ENCODE measurements at regions not wholly inside any gene's neighbourhood (a gene's known extent, or its start where the extent isn't known, plus 50 kb on each side); places are given as distances from the start of the nearest gene placed in this dataset.

- DNase-seq = peak in 1 of 14 experiments; percentile 8
Measured at GRCh38 chr3:180828001-180828720, 84.3 kb upstream of the FXR1 start.

GRCh38 chr3:180828723-180829408 is 83.6 kb upstream of the FXR1 start:
- no peaks in the 10 kb centered on the region for H3K36me3 Mint-ChIP-seq (ENCODE audit: low read depth)

More at GRCh38 chr3:180828001-180828720, 84.3 kb upstream of the FXR1 start:
- no peaks in the 10 kb centered on the region for H3K36me3 Mint-ChIP-seq (ENCODE audit: low read depth)
- H3K9me3 Mint-ChIP-seq = no peaks in the 10 kb centered on the region
- no peaks in the 10 kb centered on the region for H3K4me1 Mint-ChIP-seq (ENCODE audit: low read depth)
- POLR2A ChIA-PET = no interaction called here
- Histone ChIP-seq H3K27me3 (ENCODE audit: control insufficient read depth in 1 of 2, insufficient read depth in 2 of 2, low read length in 2 of 2) (no peaks in the 10 kb centered on the region), H3K4me1 (ENCODE audit: insufficient read depth, low read length) (no peaks in the 10 kb centered on the region), H3K4me3 (ENCODE audit: low read length) (no peak overlapping the region), H3K36me3 (ENCODE audit: insufficient read depth, low read length) (no peaks in the 10 kb centered on the region), H3K27ac (ENCODE audit: low read depth in 1 of 2, low read length in 2 of 2) (no peak overlapping the region), H3K9me3 (ENCODE audit: control insufficient read depth in 1 of 2, insufficient read depth in 1 of 2, low read length in 2 of 2) (peaks cover 0 to 22% of the 10 kb centered on the region in 2 experiments)
- H3K27me3 Mint-ChIP-seq = no peaks in the 10 kb centered on the region
- H3K27ac Mint-ChIP-seq = no peak overlapping the region
- intact Hi-C loops (cut with DNase I, micrococcal nuclease) = no loop called here
- no peak for TF ChIP-seq CTCF (IDR thresholded peaks at IDR 0.05)
- no peak for ATAC-seq (ENCODE audit: poor library complexity)
- H3K4me3 Mint-ChIP-seq = no peak overlapping the region
- CTCF ChIA-PET = no interaction called here

More at GRCh38 chr3:180828723-180829408, 83.6 kb upstream of the FXR1 start:
- Histone ChIP-seq H3K4me3 (ENCODE audit: low read length) (no peak overlapping the region), H3K27ac (ENCODE audit: low read depth in 1 of 2, low read length in 2 of 2) (no peak overlapping the region), H3K27me3 (ENCODE audit: control insufficient read depth in 1 of 2, insufficient read depth in 2 of 2, low read length in 2 of 2) (no peaks in the 10 kb centered on the region), H3K36me3 (ENCODE audit: insufficient read depth, low read length) (no peaks in the 10 kb centered on the region), H3K4me1 (ENCODE audit: insufficient read depth, low read length) (no peaks in the 10 kb centered on the region), H3K9me3 (ENCODE audit: control insufficient read depth in 1 of 2, insufficient read depth in 1 of 2, low read length in 2 of 2) (peaks cover 0 to 22% of the 10 kb centered on the region in 2 experiments)
- Mint-ChIP-seq H3K27me3 (no peaks in the 10 kb centered on the region), H3K9me3 (no peaks in the 10 kb centered on the region), H3K4me1 (ENCODE audit: low read depth) (no peaks in the 10 kb centered on the region), H3K4me3 (no peak overlapping the region), H3K27ac (no peak overlapping the region)
- ChIA-PET POLR2A (no interaction called here), CTCF (no interaction called here)
- ATAC-seq (ENCODE audit: poor library complexity) (no peak), DNase-seq (peak in 1 of 14 experiments; percentile 11)
- intact Hi-C loops (cut with DNase I, micrococcal nuclease) = no loop called here
- no peak for TF ChIP-seq CTCF (IDR thresholded peaks at IDR 0.05)
